Choroid plexus epithelial cell (primary cell): ENCODE measurements at regions not wholly inside any gene's neighbourhood (a gene's known extent, or its start where the extent isn't known, plus 50 kb on each side); places are given as distances from the start of the nearest gene placed in this dataset.

Experiments
- DNase-seq: peaks from one replicate; pipeline ENCODE4 v3.0.0-alpha.2; 2010; ENCODE audit warnings: low read depth
- H3K4me3 ChIP-seq: 2 replicates; pipeline ENCODE4 v1.5.1; 2011; ENCODE audit warnings: low read depth, mild to moderate bottlenecking, control low read depth, low read length, moderate library complexity
- TF ChIP-seq, protein P1 (sequence below): conservative IDR thresholded peaks from 2 replicates; pipeline ENCODE4 v1.5.1; 2011; ENCODE audit warnings: low read depth, mild to moderate bottlenecking, control low read depth, inconsistent platforms, low read length, moderate library complexity

DNA sequence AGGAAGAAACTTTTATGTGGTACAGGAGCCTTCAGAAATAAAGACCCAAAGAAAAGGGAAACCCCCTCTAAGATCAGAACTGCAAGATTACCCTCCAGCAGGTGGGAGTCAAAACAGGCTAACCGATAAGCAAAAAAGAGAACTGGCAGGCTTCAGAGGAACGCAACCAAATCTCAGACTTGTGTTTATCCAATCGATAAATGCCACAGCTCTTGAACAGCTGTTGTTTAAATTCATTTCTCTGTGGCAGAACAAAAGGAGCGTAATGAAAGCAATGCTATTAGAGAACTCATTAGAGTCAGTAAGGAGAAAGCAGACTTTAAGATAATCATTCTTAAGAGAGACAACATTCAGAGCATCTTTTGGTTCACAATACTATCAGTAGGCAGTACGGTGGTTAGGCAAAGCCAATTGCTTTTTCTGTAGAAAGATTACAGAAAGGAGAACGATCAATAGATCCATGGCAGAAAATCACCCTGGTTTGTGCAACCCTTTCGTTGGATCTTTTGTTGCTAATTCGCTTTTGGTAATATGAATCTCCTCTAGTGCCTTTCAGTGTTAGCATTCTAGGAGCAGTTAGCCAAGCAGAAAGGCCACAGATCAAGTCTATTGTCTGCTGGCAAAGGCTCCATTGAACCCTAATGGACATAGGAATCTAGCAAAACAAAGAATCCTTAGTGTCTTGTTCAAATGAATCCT lies 476.4 kb upstream of the CHST9 start:
- TF ChIP-seq, protein P1, sequence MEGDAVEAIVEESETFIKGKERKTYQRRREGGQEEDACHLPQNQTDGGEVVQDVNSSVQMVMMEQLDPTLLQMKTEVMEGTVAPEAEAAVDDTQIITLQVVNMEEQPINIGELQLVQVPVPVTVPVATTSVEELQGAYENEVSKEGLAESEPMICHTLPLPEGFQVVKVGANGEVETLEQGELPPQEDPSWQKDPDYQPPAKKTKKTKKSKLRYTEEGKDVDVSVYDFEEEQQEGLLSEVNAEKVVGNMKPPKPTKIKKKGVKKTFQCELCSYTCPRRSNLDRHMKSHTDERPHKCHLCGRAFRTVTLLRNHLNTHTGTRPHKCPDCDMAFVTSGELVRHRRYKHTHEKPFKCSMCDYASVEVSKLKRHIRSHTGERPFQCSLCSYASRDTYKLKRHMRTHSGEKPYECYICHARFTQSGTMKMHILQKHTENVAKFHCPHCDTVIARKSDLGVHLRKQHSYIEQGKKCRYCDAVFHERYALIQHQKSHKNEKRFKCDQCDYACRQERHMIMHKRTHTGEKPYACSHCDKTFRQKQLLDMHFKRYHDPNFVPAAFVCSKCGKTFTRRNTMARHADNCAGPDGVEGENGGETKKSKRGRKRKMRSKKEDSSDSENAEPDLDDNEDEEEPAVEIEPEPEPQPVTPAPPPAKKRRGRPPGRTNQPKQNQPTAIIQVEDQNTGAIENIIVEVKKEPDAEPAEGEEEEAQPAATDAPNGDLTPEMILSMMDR, result no peak
- DNase-seq, result no peak
- no peak overlapping the region for H3K4me3 ChIP-seq

DNA sequence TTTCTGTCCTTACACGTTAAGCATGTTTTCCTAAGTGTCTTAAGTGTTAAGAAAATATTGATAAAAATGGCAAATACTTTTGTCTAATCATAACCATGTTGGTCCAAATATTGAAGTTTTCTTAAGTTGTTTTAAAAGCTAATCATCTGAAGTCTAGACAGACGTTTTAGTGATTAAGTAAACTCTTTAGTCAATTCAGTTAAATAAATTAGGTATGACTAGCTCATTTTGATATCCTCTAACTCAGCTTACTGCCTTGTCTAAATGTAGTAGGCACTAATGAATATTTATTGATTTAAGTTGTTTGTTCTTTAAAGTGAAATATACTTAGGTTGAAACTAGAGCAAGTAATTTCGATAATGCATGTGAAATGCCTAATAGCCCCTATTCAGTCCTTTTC lies 471.8 kb upstream of the CHST9 start:
- no peak overlapping the region for H3K4me3 ChIP-seq
- TF ChIP-seq, protein P1, result no peak
- DNase-seq, result no peak

DNA sequence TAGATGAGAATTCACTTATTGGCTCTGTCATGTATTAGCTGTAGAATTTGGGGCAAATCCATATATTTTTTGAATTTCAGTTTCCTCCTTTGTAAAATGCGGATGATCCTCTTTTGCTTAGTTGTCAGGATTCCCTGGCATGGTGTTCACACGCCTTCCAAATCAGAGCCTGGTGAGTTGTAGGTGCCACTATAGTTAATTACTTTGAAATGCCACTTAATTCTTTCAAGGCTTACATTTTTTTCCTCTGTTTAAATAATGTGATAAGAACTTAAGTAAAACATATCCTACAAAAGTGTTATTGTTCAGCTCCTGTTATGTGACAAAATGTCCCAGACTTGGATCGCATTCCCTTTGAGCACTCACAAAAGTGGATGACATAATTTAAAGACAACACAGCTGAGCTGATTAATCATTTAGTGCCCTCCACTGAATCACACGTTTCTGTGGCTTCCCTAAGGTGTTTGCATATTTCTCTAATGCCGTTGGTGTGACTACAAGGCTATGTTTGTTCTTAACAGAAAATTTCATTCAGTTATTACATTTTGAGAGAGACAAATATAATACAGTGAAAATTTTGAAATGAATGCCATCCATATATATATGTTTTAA lies 471.2 kb upstream of the CHST9 start:
- H3K4me3 ChIP-seq, result no peak overlapping the region
- DNase-seq, result peak; percentile 28
- TF ChIP-seq, protein P1, result no peak

DNA sequence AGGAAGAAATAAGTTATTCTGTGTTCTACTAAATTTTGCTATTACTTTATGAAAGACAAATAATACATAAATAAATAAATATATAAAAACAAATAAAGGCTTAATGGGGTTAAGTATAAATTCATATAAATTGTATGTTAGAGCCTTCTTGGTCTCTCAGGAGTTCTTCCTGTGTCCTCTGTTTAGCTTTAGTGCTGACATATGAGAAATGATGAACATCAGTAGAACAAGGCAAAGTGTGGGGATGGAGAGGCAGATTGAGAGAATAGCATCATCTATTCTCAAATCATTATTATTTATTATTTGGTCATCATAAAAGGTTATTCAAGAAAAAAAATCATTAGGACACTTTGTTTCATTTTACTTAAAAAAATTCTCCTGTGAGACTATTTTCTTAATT lies 468.1 kb upstream of the CHST9 start:
- no peak for DNase-seq
- H3K4me3 ChIP-seq, result no peak overlapping the region
- TF ChIP-seq, protein P1, result no peak

DNA sequence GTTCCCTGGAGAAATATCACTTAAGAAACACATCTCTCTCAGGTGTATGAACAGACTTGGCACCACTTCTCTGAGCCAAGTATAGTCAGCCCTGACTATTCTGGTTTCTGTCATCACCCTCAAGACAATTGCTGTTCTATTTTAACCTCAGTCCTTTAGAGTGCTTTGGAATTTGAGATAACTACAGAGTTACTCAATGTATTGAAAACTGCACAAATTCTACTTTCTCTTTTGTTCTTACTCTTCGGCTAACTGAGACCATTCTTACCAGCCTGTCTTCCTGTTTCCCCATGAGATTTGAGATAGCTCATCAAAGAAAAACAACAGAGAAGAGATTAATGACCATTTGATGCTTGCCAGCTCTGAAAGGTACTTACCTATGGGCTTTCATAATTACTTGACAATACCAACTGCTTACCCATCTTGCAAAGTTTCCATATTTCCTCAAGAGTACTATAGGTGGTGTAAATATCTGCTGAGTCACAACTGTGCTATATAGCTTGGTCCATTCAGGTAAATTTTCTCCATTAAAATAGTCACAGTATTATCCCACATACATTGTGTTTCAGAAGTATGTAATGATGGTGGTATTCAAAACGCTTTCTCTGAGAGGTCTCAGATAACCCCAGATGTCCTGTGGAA lies 467.5 kb upstream of the CHST9 start:
- DNase-seq, result no peak

DNA sequence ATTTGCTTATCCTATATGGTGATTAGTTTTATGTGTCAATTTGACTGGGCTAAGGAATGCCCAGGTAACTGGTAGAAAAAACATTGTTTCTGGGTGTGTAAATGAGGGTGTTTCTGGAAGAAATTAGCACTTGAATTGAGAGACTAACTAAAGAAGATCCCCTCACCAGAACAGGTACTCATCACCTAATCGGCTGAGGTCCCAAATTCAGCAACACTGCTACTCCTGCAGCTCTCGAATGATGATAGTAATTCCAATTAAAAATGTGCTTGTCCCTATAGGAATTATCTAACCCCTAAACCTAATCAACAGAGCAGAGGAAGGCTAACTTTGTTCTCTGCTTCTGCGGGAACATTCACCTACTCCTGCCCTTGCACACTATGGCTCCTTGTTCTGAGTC lies 464.5 kb upstream of the CHST9 start:
- TF ChIP-seq, protein P1, result no peak
- DNase-seq, result no peak
- no peak overlapping the region for H3K4me3 ChIP-seq

More for the DNA sequence above, 467.5 kb upstream of the CHST9 start:
- H3K4me3 ChIP-seq, result no peak overlapping the region
- TF ChIP-seq, protein P1, result no peak
